AG04450 (cell line): ENCODE measurements at regions not wholly inside any gene's neighbourhood (a gene's known extent, or its start where the extent isn't known, plus 50 kb on each side); places are given as distances from the start of the nearest gene placed in this dataset.

Experiments
- CTCF ChIA-PET: fragments of 300-600, 350-600 bp; formaldehyde crosslinking; extraction: SDS; loops from one replicate; lab custom pipeline; 2022; ENCODE audit warnings: antibody characterized with exemption, inconsistent platforms; lab: Charles Lee
- POLR2A ChIA-PET: fragments of 350-600 bp; formaldehyde crosslinking; extraction: SDS; loops from one replicate; lab custom pipeline; 2021; ENCODE audit warnings: antibody characterized with exemption, inconsistent platforms; lab: Yijun Ruan, JAX
- DNase-seq: peaks from one replicate; pipeline ENCODE4 v3.0.0-alpha.2; 2011; ENCODE audit warnings: low read depth, low spot score
- H3K27ac ChIP-seq: one replicate; pipeline ENCODE4 v1.5.1; 2012; ENCODE audit warnings: low read depth, low read length, control low read depth
- H3K27me3 ChIP-seq: one replicate; pipeline ENCODE4 v1.6.0; 2012; ENCODE audit warnings: low read length; ENCODE audit not compliant: control insufficient read depth, insufficient read depth
- H3K4me3 ChIP-seq: 2 replicates; pipeline ENCODE4 v1.5.1; 2011; ENCODE audit warnings: mild to moderate bottlenecking, low read depth, low read length, control low read depth
- H3K9me3 ChIP-seq: 2 replicates; pipeline ENCODE4 v1.5.1; 2012; ENCODE audit warnings: low read length; ENCODE audit not compliant: control insufficient read depth, insufficient read depth
- TF ChIP-seq, protein P1 (sequence below): IDR thresholded peaks from 2 replicates; pipeline ENCODE4 v1.5.1; 2011; ENCODE audit warnings: low read depth, low read length, control low read depth, inconsistent platforms

- TF ChIP-seq, protein P1, sequence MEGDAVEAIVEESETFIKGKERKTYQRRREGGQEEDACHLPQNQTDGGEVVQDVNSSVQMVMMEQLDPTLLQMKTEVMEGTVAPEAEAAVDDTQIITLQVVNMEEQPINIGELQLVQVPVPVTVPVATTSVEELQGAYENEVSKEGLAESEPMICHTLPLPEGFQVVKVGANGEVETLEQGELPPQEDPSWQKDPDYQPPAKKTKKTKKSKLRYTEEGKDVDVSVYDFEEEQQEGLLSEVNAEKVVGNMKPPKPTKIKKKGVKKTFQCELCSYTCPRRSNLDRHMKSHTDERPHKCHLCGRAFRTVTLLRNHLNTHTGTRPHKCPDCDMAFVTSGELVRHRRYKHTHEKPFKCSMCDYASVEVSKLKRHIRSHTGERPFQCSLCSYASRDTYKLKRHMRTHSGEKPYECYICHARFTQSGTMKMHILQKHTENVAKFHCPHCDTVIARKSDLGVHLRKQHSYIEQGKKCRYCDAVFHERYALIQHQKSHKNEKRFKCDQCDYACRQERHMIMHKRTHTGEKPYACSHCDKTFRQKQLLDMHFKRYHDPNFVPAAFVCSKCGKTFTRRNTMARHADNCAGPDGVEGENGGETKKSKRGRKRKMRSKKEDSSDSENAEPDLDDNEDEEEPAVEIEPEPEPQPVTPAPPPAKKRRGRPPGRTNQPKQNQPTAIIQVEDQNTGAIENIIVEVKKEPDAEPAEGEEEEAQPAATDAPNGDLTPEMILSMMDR = no peak
- CTCF ChIA-PET = no interaction called here
- POLR2A ChIA-PET = no interaction called here
These were observed 309.0 kb upstream of the SULF2 start for GRCh38 chr20:48094196-48094749.

GRCh38 chr20:48092596-48093280 lies 307.5 kb upstream of the SULF2 start:
- TF ChIP-seq, protein P1 = no peak
- DNase-seq = no peak
- POLR2A ChIA-PET = interaction anchor here (0.5 kb wide), 1 partner anchor 142 kb away, joined by 3 read pairs; no protein-coding TSS in a partner anchor

More at GRCh38 chr20:48094196-48094749, 309.0 kb upstream of the SULF2 start:
- DNase-seq = no peak
- Histone ChIP-seq H3K4me3 (no peak overlapping the region), H3K9me3 (peaks cover 3% of the 10 kb centered on the region; the same call in 1 of the 2 replicates), H3K27me3 (no peaks in the 10 kb centered on the region), H3K27ac (no peak overlapping the region)

DNA sequence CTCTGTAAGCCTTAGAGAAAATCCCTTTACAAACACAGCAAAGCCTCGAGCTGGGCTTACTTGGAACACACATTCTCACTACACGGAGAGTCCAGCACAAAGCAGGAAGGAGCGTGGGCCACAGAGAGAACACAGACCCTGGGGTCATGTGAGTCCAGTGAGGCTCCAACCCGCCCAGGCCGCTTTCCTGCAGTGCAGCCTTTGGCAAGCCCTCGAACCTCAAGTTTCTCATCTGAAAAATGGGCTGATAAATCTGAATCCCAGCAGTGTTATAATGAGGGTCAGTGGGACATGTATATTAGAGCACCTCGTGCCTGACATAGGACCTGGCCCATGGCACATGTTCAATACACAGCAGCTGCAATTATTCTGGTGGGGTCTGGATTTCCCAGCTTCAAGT lies 305.5 kb upstream of the SULF2 start:
- no peak overlapping the region for H3K27ac ChIP-seq
- ChIA-PET CTCF (no interaction called here), POLR2A (no interaction called here)
- H3K27me3 ChIP-seq = no peaks in the 10 kb centered on the region
- DNase-seq = no peak
- TF ChIP-seq, protein P1 = no peak
- H3K4me3 ChIP-seq = no peak overlapping the region
- H3K9me3 ChIP-seq = no peaks in the 10 kb centered on the region

More at GRCh38 chr20:48092596-48093280, 307.5 kb upstream of the SULF2 start:
- CTCF ChIA-PET = no interaction called here
- H3K4me3 ChIP-seq = no peak overlapping the region
- peaks cover 3% of the 10 kb centered on the region; the same call in 1 of the 2 replicates for H3K9me3 ChIP-seq
- H3K27ac ChIP-seq = no peak overlapping the region
- no peaks in the 10 kb centered on the region for H3K27me3 ChIP-seq

GRCh38 chr20:48090314-48090713 lies 305.0 kb upstream of the SULF2 start:
- CTCF ChIA-PET = no interaction called here
- H3K9me3 ChIP-seq = no peaks in the 10 kb centered on the region
- POLR2A ChIA-PET = interaction anchor here (0.6 kb wide), 1 partner anchor 859 kb away, joined by 3 read pairs; no protein-coding TSS in a partner anchor
- no peak overlapping the region for H3K4me3 ChIP-seq
- H3K27me3 ChIP-seq = no peaks in the 10 kb centered on the region
- H3K27ac ChIP-seq = no peak overlapping the region
- TF ChIP-seq, protein P1 = no peak
- DNase-seq = no peak

GRCh38 chr20:48080583-48080982 lies 295.3 kb upstream of the SULF2 start:
- CTCF ChIA-PET = no interaction called here
- DNase-seq = no peak
- H3K9me3 ChIP-seq = no peaks in the 10 kb centered on the region; the same call in 1 of the 2 replicates
- TF ChIP-seq, protein P1 = no peak
- POLR2A ChIA-PET = no interaction called here
- H3K4me3 ChIP-seq = no peak overlapping the region
- H3K27ac ChIP-seq = no peak overlapping the region
- no peaks in the 10 kb centered on the region for H3K27me3 ChIP-seq
